Ectodermal cell (in vitro differentiated cells): ENCODE measurements at regions not wholly inside any gene's neighbourhood (a gene's known extent, or its start where the extent isn't known, plus 50 kb on each side); places are given as distances from the start of the nearest gene placed in this dataset.

Experiments
- H3K27ac ChIP-seq: 2 replicates; pipeline ENCODE4 v1.7.0; 2013; ENCODE audit warnings: mild to moderate bottlenecking, low read depth, low read length; ENCODE audit not compliant: insufficient read depth, poor library complexity, severe bottlenecking
- H3K27me3 ChIP-seq: 2 replicates; pipeline ENCODE4 v1.7.0; 2013; ENCODE audit warnings: mild to moderate bottlenecking, low read length; ENCODE audit not compliant: insufficient read depth, control insufficient read depth, poor library complexity, severe bottlenecking
- H3K36me3 ChIP-seq: one replicate; pipeline ENCODE4 v1.7.0; 2013; ENCODE audit warnings: low read length; ENCODE audit not compliant: control insufficient read depth, insufficient read depth
- H3K4me1 ChIP-seq: one replicate; pipeline ENCODE4 v1.7.0; 2013; ENCODE audit warnings: low read length; ENCODE audit not compliant: control insufficient read depth, insufficient read depth
- H3K4me3 ChIP-seq: 2 replicates; pipeline ENCODE4 v1.7.0; 2013; ENCODE audit warnings: low read depth, low read length, control low read depth; ENCODE audit not compliant: insufficient read depth
- H3K9me3 ChIP-seq: 2 replicates; pipeline ENCODE4 v1.7.0; 2013; ENCODE audit warnings: mild to moderate bottlenecking, low read length, moderate library complexity; ENCODE audit not compliant: control insufficient read depth
- WGBS, 2 experiments: methylation state at CpG; one replicate each; pipeline ENCODE4 v1.1.7; 2013; ENCODE audit warnings: missing lambda C conversion rate in 2 of 2; 5-methylcytosine and 5-hydroxymethylcytosine counted together

DNA sequence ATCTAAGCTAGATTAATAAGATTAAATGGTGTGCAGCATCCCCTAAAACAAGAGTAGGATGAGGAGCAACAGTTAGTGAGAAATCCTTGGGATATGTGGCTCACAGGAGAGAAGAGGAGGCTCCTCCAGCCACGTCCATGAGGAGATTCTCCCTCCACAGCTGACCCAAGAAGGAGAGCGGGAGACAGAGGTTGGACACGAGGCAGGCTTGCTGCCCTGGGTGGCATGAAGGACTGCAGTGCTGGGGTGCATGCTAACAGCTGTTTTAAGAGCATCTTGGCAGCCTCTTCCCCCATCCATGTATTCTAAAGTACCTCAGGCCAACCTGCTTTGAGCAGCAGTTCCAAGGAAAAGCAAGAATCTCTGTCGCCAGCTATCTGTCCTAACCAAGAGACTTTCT lies 284.4 kb upstream of the B3GAT1 start:
- Histone ChIP-seq H3K9me3 (no peaks in the 10 kb centered on the region), H3K36me3 (no peaks in the 10 kb centered on the region), H3K4me3 (no peak overlapping the region), H3K27me3 (no peaks in the 10 kb centered on the region), H3K4me1 (no peaks in the 10 kb centered on the region), H3K27ac (no peak overlapping the region)
- WGBS, 2 experiments, result 87 to 88% methylated on average over 4 of the region's 4 CpGs

DNA sequence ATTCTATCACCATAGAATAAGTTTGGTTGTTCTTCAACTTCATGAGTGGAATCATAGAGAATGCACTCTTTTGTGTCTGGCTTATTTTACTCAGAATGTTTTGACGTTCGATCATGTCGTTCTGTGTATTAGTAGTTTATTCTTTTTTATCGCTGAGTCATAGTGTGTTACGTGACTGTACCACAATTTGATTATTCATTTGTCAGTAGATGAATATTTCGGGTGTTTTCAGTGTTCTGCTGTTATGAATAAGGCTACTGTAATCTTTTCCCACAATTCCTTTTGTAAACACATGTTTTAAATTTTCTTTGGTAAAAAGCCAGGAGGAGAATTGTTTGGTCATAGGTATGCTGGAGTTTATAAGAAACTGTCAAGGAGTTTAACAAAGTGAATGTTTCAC lies 279.9 kb upstream of the B3GAT1 start:
- Histone ChIP-seq H3K9me3 (no peaks in the 10 kb centered on the region), H3K36me3 (no peaks in the 10 kb centered on the region), H3K27me3 (no peaks in the 10 kb centered on the region), H3K27ac (no peak overlapping the region), H3K4me3 (no peak overlapping the region), H3K4me1 (no peaks in the 10 kb centered on the region)
- WGBS, 2 experiments, result 90 to 99% methylated on average over 6 of the region's 6 CpGs

- H3K4me1 ChIP-seq, result no peaks in the 10 kb centered on the region
- H3K36me3 ChIP-seq, result no peaks in the 10 kb centered on the region
- H3K27me3 ChIP-seq, result no peaks in the 10 kb centered on the region
- H3K9me3 ChIP-seq, result no peaks in the 10 kb centered on the region
- WGBS, 2 experiments, result 84 to 86% methylated on average over 13 of the region's 13 CpGs
- no peak overlapping the region for H3K27ac ChIP-seq
- no peak overlapping the region for H3K4me3 ChIP-seq
Observed at GRCh38 chr11:134691295-134691873, 279.3 kb upstream of the B3GAT1 start.

GRCh38 chr11:134689886-134690285 lies 277.8 kb upstream of the B3GAT1 start:
- H3K4me1 ChIP-seq, result peaks cover 7% of the 10 kb centered on the region
- H3K9me3 ChIP-seq, result no peaks in the 10 kb centered on the region
- H3K27me3 ChIP-seq, result no peaks in the 10 kb centered on the region
- no peaks in the 10 kb centered on the region for H3K36me3 ChIP-seq
- WGBS, 2 experiments, result 95 to 100% methylated on average over 1 to 2 of the region's 2 CpGs
- no peak overlapping the region for H3K4me3 ChIP-seq
- no peak overlapping the region for H3K27ac ChIP-seq

DNA sequence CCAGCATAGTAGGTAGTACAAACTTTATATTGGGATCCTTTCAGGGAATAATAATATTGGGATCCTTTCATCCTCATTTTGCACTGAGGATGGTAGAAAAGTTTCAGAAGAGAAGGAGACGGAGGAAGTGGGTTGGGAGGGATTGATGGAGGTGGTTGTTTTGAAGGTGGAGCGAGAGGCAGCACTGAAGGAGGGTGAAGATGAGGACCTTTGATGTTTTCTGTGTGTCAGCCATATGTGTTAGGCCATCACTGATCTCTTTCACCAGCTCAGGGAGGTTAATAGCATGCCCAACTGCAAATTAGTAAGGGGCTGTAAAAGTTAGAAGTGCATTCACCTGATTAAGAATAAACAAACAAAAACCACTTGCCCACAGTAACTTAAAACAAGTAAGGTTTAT lies 275.5 kb upstream of the B3GAT1 start:
- no peaks in the 10 kb centered on the region for H3K36me3 ChIP-seq
- 65 to 76% methylated on average over 2 of the region's 2 CpGs for WGBS, 2 experiments
- H3K4me1 ChIP-seq, result peaks cover 7% of the 10 kb centered on the region
- no peak overlapping the region for H3K4me3 ChIP-seq
- no peaks in the 10 kb centered on the region for H3K27me3 ChIP-seq
- no peak overlapping the region for H3K27ac ChIP-seq
- H3K9me3 ChIP-seq, result no peaks in the 10 kb centered on the region

- H3K27ac ChIP-seq, result no peak overlapping the region
- no peak overlapping the region for H3K4me3 ChIP-seq
- no peaks in the 10 kb centered on the region for H3K36me3 ChIP-seq
- 59 to 63% methylated on average over 6 of the region's 6 CpGs for WGBS, 2 experiments
- no peaks in the 10 kb centered on the region for H3K27me3 ChIP-seq
- H3K9me3 ChIP-seq, result no peaks in the 10 kb centered on the region
- peaks cover 7% of the 10 kb centered on the region for H3K4me1 ChIP-seq
Observed at GRCh38 chr11:134686460-134687061, 274.5 kb upstream of the B3GAT1 start.

DNA sequence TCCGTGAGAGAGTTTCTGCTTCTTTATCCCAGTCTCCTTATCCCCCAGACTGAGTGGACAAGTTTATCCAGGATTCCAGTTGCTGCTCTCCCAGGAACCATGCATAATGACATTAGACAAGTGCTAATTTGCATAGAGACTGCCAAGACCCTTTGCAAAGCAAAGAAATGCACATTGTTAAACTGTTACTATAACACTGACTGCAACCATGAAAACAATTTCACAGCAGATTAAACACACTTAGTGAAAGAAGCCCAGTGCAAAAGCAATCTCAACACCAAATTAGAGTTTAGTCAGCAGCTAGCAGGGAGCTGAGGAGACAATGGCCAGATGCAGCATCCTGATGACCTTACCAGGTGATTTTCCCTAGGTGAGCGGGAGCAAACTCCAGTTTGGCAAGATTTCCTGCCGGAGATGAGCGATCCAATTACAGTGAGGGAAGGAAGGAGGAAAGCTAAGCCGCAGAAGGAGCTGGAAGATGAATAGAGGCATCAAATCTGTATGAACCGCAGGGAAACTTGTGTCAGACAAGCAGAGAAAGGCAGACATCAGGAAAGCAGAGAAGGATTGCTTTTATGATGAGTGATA lies 273.8 kb upstream of the B3GAT1 start:
- Histone ChIP-seq H3K27me3 (no peaks in the 10 kb centered on the region), H3K4me1 (peaks cover 7% of the 10 kb centered on the region), H3K4me3 (no peak overlapping the region), H3K27ac (no peak overlapping the region), H3K36me3 (no peaks in the 10 kb centered on the region), H3K9me3 (no peaks in the 10 kb centered on the region)
- 82 to 87% methylated on average over 6 of the region's 6 CpGs for WGBS, 2 experiments

DNA sequence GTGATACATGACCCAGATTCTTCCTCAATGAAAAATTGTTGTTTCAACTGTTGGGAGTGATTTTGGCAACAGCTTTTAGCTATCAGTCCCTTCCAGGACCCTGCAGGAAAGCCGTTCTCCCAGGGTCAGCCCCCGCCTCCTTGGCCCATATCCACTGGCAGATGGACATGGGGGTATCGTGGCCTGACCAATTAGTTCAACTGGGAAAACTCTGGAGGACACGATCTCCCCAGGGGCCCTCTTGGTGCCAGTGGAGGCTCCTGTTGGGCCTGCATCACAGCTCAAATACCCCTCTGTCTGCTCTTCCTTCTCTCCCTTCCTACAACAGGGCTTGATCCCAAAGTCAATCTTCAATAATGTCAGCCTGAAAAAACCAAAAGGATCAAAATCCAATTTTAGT lies 272.5 kb upstream of the B3GAT1 start:
- no peaks in the 10 kb centered on the region for H3K36me3 ChIP-seq
- no peak overlapping the region for H3K4me3 ChIP-seq
- WGBS, 2 experiments, result 69 to 93% methylated on average over 3 to 4 of the region's 4 CpGs
- H3K9me3 ChIP-seq, result no peaks in the 10 kb centered on the region
- no peak overlapping the region for H3K27ac ChIP-seq
- H3K4me1 ChIP-seq, result peaks cover 7% of the 10 kb centered on the region
- H3K27me3 ChIP-seq, result no peaks in the 10 kb centered on the region

GRCh38 chr11:134683860-134684259 lies 271.8 kb upstream of the B3GAT1 start:
- H3K9me3 ChIP-seq, result no peaks in the 10 kb centered on the region
- no peaks in the 10 kb centered on the region for H3K27me3 ChIP-seq
- no peak overlapping the region for H3K27ac ChIP-seq
- no peaks in the 10 kb centered on the region for H3K36me3 ChIP-seq
- peaks cover 7% of the 10 kb centered on the region for H3K4me1 ChIP-seq
- 93 to 96% methylated on average over 6 of the region's 6 CpGs for whole genome bisulfite sequencing, 2 experiments
- no peak overlapping the region for H3K4me3 ChIP-seq

- H3K27ac ChIP-seq, result no peak overlapping the region
- 95 to 97% methylated on average over 12 of the region's 12 CpGs for whole genome bisulfite sequencing, 2 experiments
Observed at GRCh38 chr11:134682577-134682976, 270.5 kb upstream of the B3GAT1 start.

More at GRCh38 chr11:134682577-134682976, 270.5 kb upstream of the B3GAT1 start:
- Histone ChIP-seq H3K27me3 (no peaks in the 10 kb centered on the region), H3K9me3 (no peaks in the 10 kb centered on the region), H3K4me1 (peaks cover 7% of the 10 kb centered on the region), H3K4me3 (no peak overlapping the region), H3K36me3 (no peaks in the 10 kb centered on the region)
